Calu3 (cell line): ENCODE measurements at regions not wholly inside any gene's neighbourhood (a gene's known extent, or its start where the extent isn't known, plus 50 kb on each side); places are given as distances from the start of the nearest gene placed in this dataset.

Source experiments
- BruUV-seq: library from RNA; stranded (reverse); fragments of 400-500 nt; replicated peaks from 2 replicates; lab custom pipeline; 2021; lab: Mats Ljungman, UMichigan
- CTCF ChIA-PET: fragments of 300-600 bp; sonication (Branson Sonifier 250); formaldehyde crosslinking; loops from one replicate; lab custom pipeline; 2022; ENCODE audit warnings: antibody characterized with exemption; lab: Charles Lee
- DNase-seq: peaks from one replicate; pipeline ENCODE4 v3.0.0; 2022
- H3K27ac Mint-ChIP-seq: one replicate; pipeline ENCODE4 v1.8.0; 2022; ENCODE audit warnings: mixed read lengths; ENCODE audit not compliant: unreplicated experiment
- H3K27me3 Mint-ChIP-seq: one replicate; pipeline ENCODE4 v1.8.0; 2022; ENCODE audit warnings: mixed read lengths; ENCODE audit not compliant: unreplicated experiment
- H3K36me3 Mint-ChIP-seq: one replicate; pipeline ENCODE4 v1.8.0; 2022; ENCODE audit warnings: mild to moderate bottlenecking, moderate library complexity, mixed read lengths; ENCODE audit not compliant: insufficient read depth, unreplicated experiment
- H3K4me1 Mint-ChIP-seq: one replicate; pipeline ENCODE4 v1.8.0; 2022; ENCODE audit warnings: mild to moderate bottlenecking, low read depth, mixed read lengths; ENCODE audit not compliant: unreplicated experiment
- H3K4me3 Mint-ChIP-seq: one replicate; pipeline ENCODE4 v1.8.0; 2022; ENCODE audit warnings: mild to moderate bottlenecking, low read depth, moderate library complexity, mixed read lengths; ENCODE audit not compliant: unreplicated experiment
- H3K9me3 Mint-ChIP-seq: one replicate; pipeline ENCODE4 v1.8.0; 2022; ENCODE audit warnings: low read depth, mixed read lengths; ENCODE audit not compliant: unreplicated experiment
- CTCF ChIP-seq: fragments of 200-600 bp; IDR thresholded peaks from one replicate; pipeline ENCODE4 v1.8.0; 2022; ENCODE audit warnings: antibody characterized with exemption; ENCODE audit not compliant: unreplicated experiment
- intact Hi-C: fragments of 100-400 bp; cut with micrococcal nuclease; formaldehyde crosslinking; loops from one replicate; pipeline ENCODE4 v1.10.0; 2022; ENCODE audit not compliant: unreplicated experiment

GRCh38 chr5:171709930-171710329 lies 75.7 kb upstream of the SMIM23 start:
- Mint-ChIP-seq H3K4me3 (no peak overlapping the region), H3K27ac (no peak overlapping the region), H3K9me3 (no peaks in the 10 kb centered on the region), H3K27me3 (peaks cover 47% of the 10 kb centered on the region), H3K36me3 (no peaks in the 10 kb centered on the region), H3K4me1 (no peaks in the 10 kb centered on the region)
- CTCF ChIA-PET, result no interaction called here
- no peak for TF ChIP-seq CTCF
- BruUV-seq, result no TSS peak
- DNase-seq, result no peak
- intact Hi-C loops, result no loop called here

- H3K27ac Mint-ChIP-seq, result no peak overlapping the region
- CTCF ChIA-PET, result no interaction called here
- intact Hi-C loops, result no loop called here
- DNase-seq, result no peak
- no peaks in the 10 kb centered on the region for H3K36me3 Mint-ChIP-seq
- no peak overlapping the region for H3K4me3 Mint-ChIP-seq
- no peaks in the 10 kb centered on the region for H3K9me3 Mint-ChIP-seq
- H3K27me3 Mint-ChIP-seq, result peaks cover 47% of the 10 kb centered on the region
- H3K4me1 Mint-ChIP-seq, result no peaks in the 10 kb centered on the region
- no TSS peak for BruUV-seq
- TF ChIP-seq CTCF, result no peak
Measured at GRCh38 chr5:171710451-171711024, 75.1 kb upstream of the SMIM23 start.

- H3K9me3 Mint-ChIP-seq, result no peaks in the 10 kb centered on the region
- no peak for TF ChIP-seq CTCF
- no peaks in the 10 kb centered on the region for H3K36me3 Mint-ChIP-seq
- DNase-seq, result no peak
- CTCF ChIA-PET, result no interaction called here
- BruUV-seq, result no TSS peak
- intact Hi-C loops, result no loop called here
- no peak overlapping the region for H3K4me3 Mint-ChIP-seq
- no peak overlapping the region for H3K27ac Mint-ChIP-seq
- H3K27me3 Mint-ChIP-seq, result peaks cover 50% of the 10 kb centered on the region
- H3K4me1 Mint-ChIP-seq, result no peaks in the 10 kb centered on the region
Measured at GRCh38 chr5:171711571-171711970, 74.0 kb upstream of the SMIM23 start.

GRCh38 chr5:171712616-171713015 lies 73.0 kb upstream of the SMIM23 start:
- Mint-ChIP-seq H3K36me3 (no peaks in the 10 kb centered on the region), H3K27me3 (peaks cover 61% of the 10 kb centered on the region), H3K4me1 (no peaks in the 10 kb centered on the region), H3K27ac (no peak overlapping the region), H3K9me3 (no peaks in the 10 kb centered on the region), H3K4me3 (no peak overlapping the region)
- intact Hi-C loops, result no loop called here
- CTCF ChIA-PET, result interaction anchor here (0.9 kb wide), 1 partner anchor 12 kb away, joined by 3 read pairs; no protein-coding TSS in a partner anchor
- TF ChIP-seq CTCF, result no peak
- DNase-seq, result no peak
- BruUV-seq, result no TSS peak
